SU-DHL-6 (cell line): ENCODE measurements at regions not wholly inside any gene's neighbourhood (a gene's known extent, or its start where the extent isn't known, plus 50 kb on each side); places are given as distances from the start of the nearest gene placed in this dataset.

Experiments used
- H2AFZ ChIP-seq: fragments of 200-600 bp; sonication (generic); 2 replicates; pipeline ENCODE4 v1.6.1; 2014; ENCODE audit warnings: low read depth, mild to moderate bottlenecking, moderate library complexity, mixed read lengths, antibody characterized with exemption, low read length; ENCODE audit not compliant: severe bottlenecking
- H3F3A ChIP-seq: fragments of 200-600 bp; shearing (Covaris generic); 2 replicates; pipeline ENCODE4 v1.6.0; 2016; ENCODE audit warnings: antibody characterized with exemption, mild to moderate bottlenecking; ENCODE audit not compliant: insufficient read depth
- H3K27ac ChIP-seq: fragments of 200-600 bp; sonication (generic); 2 replicates; pipeline ENCODE4 v1.5.1; 2016; ENCODE audit warnings: low read depth, mild to moderate bottlenecking, low read length, moderate library complexity, mixed read lengths
- H3K27me3 ChIP-seq: fragments of 200-600 bp; sonication (generic), shearing (Covaris generic); 2 replicates; pipeline ENCODE4 v1.6.0; 2014; ENCODE audit warnings: mild to moderate bottlenecking, low read length
- H3K36me3 ChIP-seq: fragments of 200-600 bp; sonication (generic); 2 replicates; pipeline ENCODE4 v1.6.1; 2014; ENCODE audit warnings: mild to moderate bottlenecking, low read length, mixed read lengths
- H3K4me2 ChIP-seq: fragments of 300-600, 200-600 bp; shearing (Covaris generic), sonication (generic); 2 replicates; pipeline ENCODE4 v1.6.0; 2014; ENCODE audit warnings: low read length, low read depth, mild to moderate bottlenecking; ENCODE audit not compliant: poor library complexity, severe bottlenecking
- H3K4me3 ChIP-seq: fragments of 200-600 bp; sonication (generic); 2 replicates; pipeline ENCODE4 v1.5.1; 2014; ENCODE audit warnings: antibody characterized with exemption, low read length, mild to moderate bottlenecking, mixed read lengths; ENCODE audit not compliant: insufficient read depth, poor library complexity, severe bottlenecking
- H3K79me2 ChIP-seq: fragments of 200-600 bp; sonication (generic); 2 replicates; pipeline ENCODE4 v1.6.1; 2014; ENCODE audit warnings: mild to moderate bottlenecking, low read length, moderate library complexity; ENCODE audit not compliant: insufficient read depth
- H3K9ac ChIP-seq: fragments of 200-600 bp; sonication (generic); 2 replicates; pipeline ENCODE4 v1.7.0; 2014; ENCODE audit warnings: mild to moderate bottlenecking, low read length
- H3K9me2 ChIP-seq: fragments of 200-600 bp; sonication (generic); replicated peaks from 2 replicates; pipeline ENCODE4 v1.6.1; 2014; ENCODE audit warnings: low read length; ENCODE audit not compliant: insufficient read depth
- H3K9me3 ChIP-seq: fragments of 200-600 bp; sonication (generic); 2 replicates; pipeline ENCODE4 v1.6.1; 2014; ENCODE audit warnings: low read length, mixed read lengths; ENCODE audit not compliant: insufficient read depth
- H4K20me1 ChIP-seq: fragments of 200-600 bp; sonication (generic); 2 replicates; pipeline ENCODE4 v1.6.1; 2014; ENCODE audit warnings: low read depth, mild to moderate bottlenecking, antibody characterized with exemption, low read length, moderate library complexity, mixed read lengths
- CTCF ChIP-seq: fragments of 200-600 bp; sonication (generic); IDR thresholded peaks from one replicate; pipeline ENCODE4 v1.5.1; 2017; ENCODE audit warnings: antibody characterized with exemption, mild to moderate bottlenecking, low read length, moderate library complexity; ENCODE audit not compliant: insufficient read depth, poor library complexity, severe bottlenecking
- EZH2phosphoT487 ChIP-seq: fragments of 200-600 bp; sonication (generic), shearing (Covaris generic); conservative IDR thresholded peaks from 2 replicates; pipeline ENCODE4 v1.6.1; 2018; ENCODE audit warnings: mild to moderate bottlenecking, antibody characterized with exemption, low read length, moderate library complexity, mixed read lengths

GRCh38 chr5:54721116-54721515, 203.6 kb downstream of the SNX18 start:
- no peak overlapping the region for H3K9ac ChIP-seq
- H4K20me1 ChIP-seq = no peaks in the 10 kb centered on the region
- no peak overlapping the region for H3K4me3 ChIP-seq
- H3K36me3 ChIP-seq = no peaks in the 10 kb centered on the region
- H3K79me2 ChIP-seq = no peaks in the 10 kb centered on the region
- no peak overlapping the region for H3K4me2 ChIP-seq
- H3K9me2 ChIP-seq = no peaks in the 10 kb centered on the region
- no peaks in the 10 kb centered on the region for H3K27me3 ChIP-seq
- H3K9me3 ChIP-seq = no peaks in the 10 kb centered on the region
- H3F3A ChIP-seq = no peaks in the 10 kb centered on the region
- H2AFZ ChIP-seq = no peak overlapping the region
- no peak for TF ChIP-seq CTCF
- TF ChIP-seq EZH2phosphoT487 = no peak
- no peak overlapping the region for H3K27ac ChIP-seq

GRCh38 chr5:54720341-54720740, 202.8 kb downstream of the SNX18 start:
- H3K79me2 ChIP-seq = no peaks in the 10 kb centered on the region
- no peak overlapping the region for H3K9ac ChIP-seq
- no peak overlapping the region for H3K4me3 ChIP-seq
- no peak overlapping the region for H3K4me2 ChIP-seq
- H3K27ac ChIP-seq = no peak overlapping the region
- H3K9me3 ChIP-seq = no peaks in the 10 kb centered on the region
- H4K20me1 ChIP-seq = no peaks in the 10 kb centered on the region
- H2AFZ ChIP-seq = no peak overlapping the region
- TF ChIP-seq EZH2phosphoT487 (no peak), CTCF (no peak)
- H3K9me2 ChIP-seq = no peaks in the 10 kb centered on the region
- no peaks in the 10 kb centered on the region for H3F3A ChIP-seq
- no peaks in the 10 kb centered on the region for H3K36me3 ChIP-seq
- H3K27me3 ChIP-seq = no peaks in the 10 kb centered on the region

- Histone ChIP-seq H2AFZ (no peak overlapping the region), H3K4me2 (no peak overlapping the region), H3K9me3 (no peaks in the 10 kb centered on the region), H3K27ac (no peak overlapping the region), H3K27me3 (no peaks in the 10 kb centered on the region), H3F3A (no peaks in the 10 kb centered on the region), H4K20me1 (no peaks in the 10 kb centered on the region), H3K9ac (no peak overlapping the region), H3K9me2 (no peaks in the 10 kb centered on the region), H3K79me2 (no peaks in the 10 kb centered on the region), H3K36me3 (no peaks in the 10 kb centered on the region), H3K4me3 (no peak overlapping the region)
- TF ChIP-seq CTCF = no peak
- no peak for TF ChIP-seq EZH2phosphoT487
These were observed 202.1 kb downstream of the SNX18 start for GRCh38 chr5:54719384-54720283.
